Skeletal muscle satellite cell (primary cell): ENCODE measurements at regions not wholly inside any gene's neighbourhood (a gene's known extent, or its start where the extent isn't known, plus 50 kb on each side); places are given as distances from the start of the nearest gene placed in this dataset.

ENCODE experiments used
- H3K27me3 ChIP-seq: 2 replicates; pipeline ENCODE4 v1.7.0; 2013; ENCODE audit warnings: low read length; ENCODE audit not compliant: control insufficient read depth, insufficient read depth
- H3K36me3 ChIP-seq: 2 replicates; pipeline ENCODE4 v1.7.0; 2013; ENCODE audit warnings: mild to moderate bottlenecking, control low read depth, low read length; ENCODE audit not compliant: insufficient read depth
- H3K4me1 ChIP-seq: 2 replicates; pipeline ENCODE4 v1.7.0; 2013; ENCODE audit warnings: low read length; ENCODE audit not compliant: control insufficient read depth, insufficient read depth
- H3K4me2 ChIP-seq: 2 replicates; pipeline ENCODE4 v1.7.0; 2013; ENCODE audit warnings: mild to moderate bottlenecking, low read length
- H3K4me3 ChIP-seq: 2 replicates; pipeline ENCODE4 v1.7.0; 2013; ENCODE audit warnings: low read length
- H3K9ac ChIP-seq: 2 replicates; pipeline ENCODE4 v1.7.0; 2013; ENCODE audit warnings: mild to moderate bottlenecking, low read depth, low read length, moderate library complexity
- H3K9me3 ChIP-seq: replicated peaks from 2 replicates; pipeline ENCODE4 v1.7.0; 2013; ENCODE audit warnings: mild to moderate bottlenecking, control low read depth, low read length

GRCh38 chr3:83913381-83913780, 1045.4 kb upstream of the CADM2 start:
- Histone ChIP-seq H3K4me1 (no peaks in the 10 kb centered on the region), H3K9me3 (no peaks in the 10 kb centered on the region), H3K4me2 (no peak overlapping the region), H3K9ac (no peak overlapping the region), H3K4me3 (no peak overlapping the region), H3K27me3 (no peaks in the 10 kb centered on the region), H3K36me3 (no peaks in the 10 kb centered on the region)

- H3K27me3 ChIP-seq: no peaks in the 10 kb centered on the region
- H3K9me3 ChIP-seq: peaks cover 17% of the 10 kb centered on the region
- no peaks in the 10 kb centered on the region for H3K4me1 ChIP-seq
- H3K4me2 ChIP-seq: no peak overlapping the region
- no peaks in the 10 kb centered on the region for H3K36me3 ChIP-seq
- H3K4me3 ChIP-seq: no peak overlapping the region
- no peak overlapping the region for H3K9ac ChIP-seq
These were observed 1032.5 kb upstream of the CADM2 start for GRCh38 chr3:83926291-83926690.

- peaks cover 17% of the 10 kb centered on the region for H3K9me3 ChIP-seq
- H3K4me2 ChIP-seq: no peak overlapping the region
- H3K36me3 ChIP-seq: no peaks in the 10 kb centered on the region
- H3K4me1 ChIP-seq: no peaks in the 10 kb centered on the region
- H3K27me3 ChIP-seq: no peaks in the 10 kb centered on the region
- H3K4me3 ChIP-seq: no peak overlapping the region
- H3K9ac ChIP-seq: no peak overlapping the region
These were observed 1030.4 kb upstream of the CADM2 start for GRCh38 chr3:83928391-83928790.

- peaks cover 17% of the 10 kb centered on the region for H3K9me3 ChIP-seq
- no peak overlapping the region for H3K4me3 ChIP-seq
- H3K9ac ChIP-seq: no peak overlapping the region
- H3K4me2 ChIP-seq: no peak overlapping the region
- no peaks in the 10 kb centered on the region for H3K27me3 ChIP-seq
- no peaks in the 10 kb centered on the region for H3K36me3 ChIP-seq
- no peaks in the 10 kb centered on the region for H3K4me1 ChIP-seq
These were observed 1029.9 kb upstream of the CADM2 start for GRCh38 chr3:83928903-83929302.

- no peaks in the 10 kb centered on the region for H3K36me3 ChIP-seq
- H3K4me1 ChIP-seq: peaks cover 17% of the 10 kb centered on the region
- H3K9me3 ChIP-seq: peaks cover 5% of the 10 kb centered on the region
- H3K9ac ChIP-seq: peak overlapping the region; percentile 38
- no peak overlapping the region for H3K4me3 ChIP-seq
- peak overlapping the region; percentile 29 for H3K4me2 ChIP-seq
- H3K27me3 ChIP-seq: no peaks in the 10 kb centered on the region
These were observed 1024.4 kb upstream of the CADM2 start for GRCh38 chr3:83934192-83935021.

- no peaks in the 10 kb centered on the region for H3K9me3 ChIP-seq
- H3K4me1 ChIP-seq: peaks cover 17% of the 10 kb centered on the region
- H3K4me2 ChIP-seq: no peak overlapping the region
- no peak overlapping the region for H3K4me3 ChIP-seq
- H3K9ac ChIP-seq: no peak overlapping the region
- no peaks in the 10 kb centered on the region for H3K36me3 ChIP-seq
- no peaks in the 10 kb centered on the region for H3K27me3 ChIP-seq
These were observed 1020.3 kb upstream of the CADM2 start for GRCh38 chr3:83938491-83938890.

- Histone ChIP-seq H3K9me3 (no peaks in the 10 kb centered on the region), H3K4me3 (no peak overlapping the region), H3K36me3 (no peaks in the 10 kb centered on the region), H3K4me2 (no peak overlapping the region), H3K27me3 (no peaks in the 10 kb centered on the region), H3K4me1 (peaks cover 4% of the 10 kb centered on the region), H3K9ac (no peak overlapping the region)
These were observed 1016.6 kb upstream of the CADM2 start for GRCh38 chr3:83941990-83942745.

- no peak overlapping the region for H3K4me2 ChIP-seq
These were observed 1012.7 kb upstream of the CADM2 start for GRCh38 chr3:83946049-83946448.

GRCh38 chr3:83946554-83946953, 1012.2 kb upstream of the CADM2 start:
- peaks cover 7% of the 10 kb centered on the region for H3K4me1 ChIP-seq
- no peaks in the 10 kb centered on the region for H3K9me3 ChIP-seq
- H3K4me3 ChIP-seq: no peak overlapping the region
- H3K4me2 ChIP-seq: no peak overlapping the region
- no peaks in the 10 kb centered on the region for H3K36me3 ChIP-seq
- no peak overlapping the region for H3K9ac ChIP-seq
- no peaks in the 10 kb centered on the region for H3K27me3 ChIP-seq

More at GRCh38 chr3:83946049-83946448, 1012.7 kb upstream of the CADM2 start:
- Histone ChIP-seq H3K9ac (no peak overlapping the region), H3K36me3 (no peaks in the 10 kb centered on the region), H3K9me3 (no peaks in the 10 kb centered on the region), H3K4me1 (peaks cover 7% of the 10 kb centered on the region), H3K27me3 (no peaks in the 10 kb centered on the region), H3K4me3 (no peak overlapping the region)

- Histone ChIP-seq H3K4me3 (no peak overlapping the region), H3K9ac (no peak overlapping the region), H3K36me3 (no peaks in the 10 kb centered on the region)
These were observed 1010.0 kb upstream of the CADM2 start for GRCh38 chr3:83948771-83949170.

GRCh38 chr3:83953417-83954089, 1005.2 kb upstream of the CADM2 start:
- H3K36me3 ChIP-seq: no peaks in the 10 kb centered on the region
- peak overlapping the region; percentile 37 for H3K4me2 ChIP-seq
- H3K9ac ChIP-seq: peak overlapping the region; percentile 33
- no peaks in the 10 kb centered on the region for H3K27me3 ChIP-seq
- no peaks in the 10 kb centered on the region for H3K9me3 ChIP-seq
- no peak overlapping the region for H3K4me3 ChIP-seq
- peaks cover 25% of the 10 kb centered on the region for H3K4me1 ChIP-seq

More at GRCh38 chr3:83948771-83949170, 1010.0 kb upstream of the CADM2 start:
- no peaks in the 10 kb centered on the region for H3K27me3 ChIP-seq
- no peaks in the 10 kb centered on the region for H3K9me3 ChIP-seq
- peaks cover 22% of the 10 kb centered on the region for H3K4me1 ChIP-seq
- H3K4me2 ChIP-seq: no peak overlapping the region
